HCT116 (cell line): ENCODE measurements at regions not wholly inside any gene's neighbourhood (a gene's known extent, or its start where the extent isn't known, plus 50 kb on each side); places are given as distances from the start of the nearest gene placed in this dataset.

Experiments
- ATAC-seq: fragments of 200-7000 bp; cut with Tn5 transposase; 2 replicates; pipeline ENCODE4 v1.9.1; 2020; ENCODE audit warnings: mild to moderate bottlenecking, moderate library complexity
- BruUV-seq: library from RNA; stranded (reverse); fragments of 400-500 nt; replicated peaks from 2 replicates; lab custom pipeline; 2021; lab: Mats Ljungman, UMichigan
- CTCF ChIA-PET: fragments of 300-600 bp; sonication (Branson Sonifier 250); formaldehyde crosslinking; loops from one replicate; lab custom pipeline; 2021; ENCODE audit warnings: antibody characterized with exemption; lab: Charles Lee
- POLR2A ChIA-PET: fragments of 300-600, 350-600 bp; sonication (Branson Sonifier 250); formaldehyde crosslinking; loops from one replicate; lab custom pipeline; 2021; ENCODE audit warnings: antibody characterized with exemption; lab: Charles Lee
- RAD21 ChIA-PET, 2 experiments: fragments of 300-600 bp; sonication (Branson Sonifier 250); formaldehyde crosslinking; loops; one replicate each; lab custom pipeline; 2023; ENCODE audit warnings: low total read pairs in 2 of 2; ENCODE audit not compliant: uncharacterized antibody in 2 of 2, unreplicated experiment in 2 of 2, low non-redundant PET in 1 of 2; lab: Charles Lee
- DNase-seq: peaks from one replicate; pipeline ENCODE4 v3.0.0-alpha.2; 2010; ENCODE audit warnings: low read depth, low spot score
- H2AFZ ChIP-seq: fragments of 200-600 bp; shearing (Covaris generic), sonication (generic); 2 replicates; pipeline ENCODE4 v1.6.1; 2017; ENCODE audit warnings: low read depth, mixed run types, mixed read lengths, antibody characterized with exemption, low read length; ENCODE audit not compliant: poor library complexity, severe bottlenecking
- H3K27ac ChIP-seq: 2 replicates; pipeline ENCODE4 v1.5.1; 2012; ENCODE audit warnings: low read depth, low read length
- H3K27me3 ChIP-seq: fragments of 200-600 bp; sonication (generic); 2 replicates; pipeline ENCODE4 v1.6.1; 2016; ENCODE audit warnings: mixed run types, low read length, mixed read lengths; ENCODE audit not compliant: insufficient read depth
- H3K36me3 ChIP-seq, 2 experiments: fragments of 200-500 bp in 1 of 2; fragments of 200-600 bp in 1 of 2; sonication (Bioruptor generic) in 1 of 2; sonication (generic) in 1 of 2; 2 replicates each; pipeline versions ENCODE4 v1.5.1 to v1.6.1; 2014 to 2016; ENCODE audit warnings: low read length in 2 of 2, inconsistent platforms in 1 of 2, mixed read lengths in 1 of 2, mixed run types in 1 of 2; ENCODE audit not compliant: insufficient read depth in 2 of 2, control insufficient read depth in 1 of 2
- H3K4me1 ChIP-seq, 2 experiments: fragments of 200-600 bp in 1 of 2; sonication (generic) in 1 of 2; 2 replicates each; pipeline versions ENCODE4 v1.5.1 to v1.6.1; 2012 to 2017; ENCODE audit warnings: low read length in 2 of 2, inconsistent platforms in 1 of 2, mild to moderate bottlenecking in 1 of 2, mixed read lengths in 1 of 2, mixed run types in 1 of 2, moderate library complexity in 1 of 2; ENCODE audit not compliant: insufficient read depth in 2 of 2, control insufficient read depth in 1 of 2
- H3K4me2 ChIP-seq: fragments of 200-600 bp; sonication (generic); 2 replicates; pipeline ENCODE4 v1.6.1; 2017; ENCODE audit warnings: mixed run types, low read length, mixed read lengths
- H3K4me3 ChIP-seq, 2 experiments: fragments of 200-600 bp in 1 of 2; sonication (generic) in 1 of 2; replicated peaks in 1 of 2; 2 replicates each; pipeline ENCODE4 v1.5.1; 2011 to 2016; ENCODE audit warnings: low read length in 2 of 2, control low read depth in 1 of 2, low read depth in 1 of 2, mild to moderate bottlenecking in 1 of 2, mixed read lengths in 1 of 2, mixed run types in 1 of 2
- H3K79me2 ChIP-seq: fragments of 200-600 bp; sonication (generic); 2 replicates; pipeline ENCODE4 v1.6.1; 2017; ENCODE audit warnings: mild to moderate bottlenecking, mixed run types, low read length, moderate library complexity, mixed read lengths; ENCODE audit not compliant: insufficient read depth
- H3K9ac ChIP-seq: fragments of 200-600 bp; sonication (generic); 2 replicates; pipeline ENCODE4 v1.6.1; 2016; ENCODE audit warnings: low read length, mixed read lengths
- H3K9me2 ChIP-seq: fragments of 200-600 bp; sonication (generic), shearing (Covaris generic); 2 replicates; pipeline ENCODE4 v1.6.1; 2017; ENCODE audit warnings: mixed run types, mild to moderate bottlenecking, moderate library complexity; ENCODE audit not compliant: insufficient read depth
- H3K9me3 ChIP-seq, 2 experiments: fragments of 200-500 bp in 1 of 2; fragments of 200-600 bp in 1 of 2; sonication (Bioruptor generic) in 1 of 2; sonication (generic) in 1 of 2; 2 replicates each; pipeline ENCODE4 v1.6.1; 2014 to 2017; ENCODE audit warnings: low read length in 2 of 2, mixed read lengths in 2 of 2, inconsistent platforms in 1 of 2, low read depth in 1 of 2, mild to moderate bottlenecking in 1 of 2, mixed run types in 1 of 2, moderate library complexity in 1 of 2; ENCODE audit not compliant: control insufficient read depth in 1 of 2, insufficient read depth in 1 of 2
- H4K20me1 ChIP-seq: fragments of 200-600 bp; sonication (generic), shearing (Covaris generic); 2 replicates; pipeline ENCODE4 v1.6.1; 2017; ENCODE audit warnings: mixed run types, mild to moderate bottlenecking, moderate library complexity; ENCODE audit not compliant: insufficient read depth
- EGR1 ChIP-seq: IDR thresholded peaks from 2 replicates; pipeline ENCODE4 v1.6.1; 2012; ENCODE audit warnings: low read depth
- EZH2phosphoT487 ChIP-seq: fragments of 200-600 bp; IDR thresholded peaks from 2 replicates; pipeline ENCODE4 v1.6.1; 2018; ENCODE audit warnings: antibody characterized with exemption, borderline replicate concordance
- JUND ChIP-seq: IDR thresholded peaks from 2 replicates; pipeline ENCODE4 v1.6.1; 2012
- REST ChIP-seq: IDR thresholded peaks from 2 replicates; pipeline ENCODE4 v1.6.1; 2012; ENCODE audit warnings: low read depth
- SIN3A ChIP-seq: IDR thresholded peaks from 2 replicates; pipeline ENCODE4 v1.6.1; 2012; ENCODE audit warnings: low read depth
- SP1 ChIP-seq: IDR thresholded peaks from 2 replicates; pipeline ENCODE4 v1.6.1; 2012; ENCODE audit warnings: low read depth
- intact Hi-C: fragments of 100-400 bp; cut with micrococcal nuclease; formaldehyde crosslinking; loops from 2 replicates; pipeline ENCODE4 v1.10.0; 2022

GRCh38 chr9:81112627-81113452, 576.5 kb downstream of the TLE1 start:
- ChIA-PET POLR2A (no interaction called here), CTCF (interaction anchor here (1.9 kb wide), 1 partner anchor 9 kb away, joined by 7 read pairs; no protein-coding TSS in a partner anchor), RAD21 (no interaction called here)
- Histone ChIP-seq H3K9ac (no peak overlapping the region), H3K27ac (no peak overlapping the region), H3K4me3 (no peak overlapping the region), H3K9me2 (no peaks in the 10 kb centered on the region), H3K36me3 (no peaks in the 10 kb centered on the region), H3K79me2 (no peaks in the 10 kb centered on the region), H4K20me1 (no peaks in the 10 kb centered on the region), H3K9me3 (no peaks in the 10 kb centered on the region; a peak in 1 of 4 replicates), H3K4me2 (no peak overlapping the region), H2AFZ (no peak overlapping the region), H3K27me3 (no peaks in the 10 kb centered on the region), H3K4me1 (no peaks in the 10 kb centered on the region)
- no peak for TF ChIP-seq SIN3A
- TF ChIP-seq REST = no peak
- no peak for TF ChIP-seq EZH2phosphoT487
- TF ChIP-seq EGR1 = no peak
- no peak for TF ChIP-seq JUND
- no peak for TF ChIP-seq SP1
- ATAC-seq (no peak), DNase-seq (no peak)
- no TSS peak for BruUV-seq
- intact Hi-C loops = no loop called here
